Lower leg skin (tissue), 3 donors: ENCODE measurements at regions not wholly inside any gene's neighbourhood (a gene's known extent, or its start where the extent isn't known, plus 50 kb on each side); places are given as distances from the start of the nearest gene placed in this dataset.

Experiments
- CTCF ChIP-seq, 3 donors: fragments of 450-650 bp; IDR thresholded peaks; one replicate each; pipeline ENCODE4 v1.5.1; 2016; ENCODE audit warnings: antibody characterized with exemption in 3 of 3, mild to moderate bottlenecking in 3 of 3, moderate library complexity in 2 of 3
- POLR2A ChIP-seq, 2 donors: fragments of 450-650 bp; IDR thresholded peaks; one replicate each; pipeline ENCODE4 v1.6.1; 2016 to 2017; ENCODE audit warnings: antibody characterized with exemption in 2 of 2, mild to moderate bottlenecking in 1 of 2, moderate library complexity in 1 of 2

- TF ChIP-seq CTCF (IDR thresholded peaks at IDR 0.05) (no peak), POLR2A (IDR thresholded peaks at IDR 0.05) (no peak)
Measured at GRCh38 chr11:30740091-30740490, 153.9 kb upstream of the MPPED2 start.
